OCI-LY3 (cell line): ENCODE measurements at regions not wholly inside any gene's neighbourhood (a gene's known extent, or its start where the extent isn't known, plus 50 kb on each side); places are given as distances from the start of the nearest gene placed in this dataset.

Experiments
- CTCF ChIP-seq: fragments of 200-600, 300-600 bp; sonication (generic); IDR thresholded peaks from 2 replicates; pipeline ENCODE4 v1.5.1; 2014; ENCODE audit warnings: antibody characterized with exemption, low read length, low read depth
- EZH2phosphoT487 ChIP-seq: fragments of 200-600 bp; shearing (Covaris generic); IDR thresholded peaks from 2 replicates; pipeline ENCODE4 v1.6.1; 2018; ENCODE audit warnings: antibody characterized with exemption, mixed run types, low read depth

- TF ChIP-seq CTCF (no peak), EZH2phosphoT487 (no peak)
These were observed 1422.9 kb upstream of the TMEM132C start for GRCh38 chr12:126843915-126844669.
